ENCODE measurements at regions not wholly inside any gene's neighbourhood (a gene's known extent, or its start where the extent isn't known, plus 50 kb on each side); places are given as distances from the start of the nearest gene placed in this dataset.

DNA sequence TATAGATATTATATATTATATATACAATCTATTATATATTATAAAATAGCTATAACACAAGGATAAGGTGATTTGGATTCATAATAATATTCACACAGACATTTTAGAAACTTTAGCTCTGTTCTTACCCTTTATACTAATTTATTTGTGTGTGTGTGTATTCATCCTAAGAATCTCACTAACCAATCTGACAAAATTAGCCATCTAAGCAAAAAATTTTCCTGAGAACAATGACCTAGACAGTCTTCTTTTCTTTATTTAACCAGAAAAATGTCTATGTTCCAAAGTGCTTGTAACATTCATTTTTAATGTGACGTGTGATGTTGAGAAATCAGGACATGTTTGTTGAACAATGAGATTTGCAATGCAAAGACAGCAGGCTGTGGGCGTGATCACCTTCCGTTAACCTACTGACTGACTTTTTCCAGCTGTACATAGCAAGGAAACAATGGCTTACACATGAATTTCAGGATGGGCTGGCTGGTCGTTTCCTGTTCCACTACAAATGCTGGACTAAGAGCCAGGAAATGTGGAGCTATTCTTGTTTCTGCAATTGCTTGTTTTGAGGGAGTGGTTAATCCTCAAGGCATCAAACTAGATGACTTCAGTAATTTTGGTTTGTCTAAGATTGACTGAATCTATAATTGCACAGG lies 634.6 kb upstream of the ARGLU1 start:
- no peak for TF ChIP-seq EZH2 (IDR thresholded peaks at IDR 0.05; ENCODE audit: insufficient read depth, low read length)
- TF ChIP-seq, protein P1, sequence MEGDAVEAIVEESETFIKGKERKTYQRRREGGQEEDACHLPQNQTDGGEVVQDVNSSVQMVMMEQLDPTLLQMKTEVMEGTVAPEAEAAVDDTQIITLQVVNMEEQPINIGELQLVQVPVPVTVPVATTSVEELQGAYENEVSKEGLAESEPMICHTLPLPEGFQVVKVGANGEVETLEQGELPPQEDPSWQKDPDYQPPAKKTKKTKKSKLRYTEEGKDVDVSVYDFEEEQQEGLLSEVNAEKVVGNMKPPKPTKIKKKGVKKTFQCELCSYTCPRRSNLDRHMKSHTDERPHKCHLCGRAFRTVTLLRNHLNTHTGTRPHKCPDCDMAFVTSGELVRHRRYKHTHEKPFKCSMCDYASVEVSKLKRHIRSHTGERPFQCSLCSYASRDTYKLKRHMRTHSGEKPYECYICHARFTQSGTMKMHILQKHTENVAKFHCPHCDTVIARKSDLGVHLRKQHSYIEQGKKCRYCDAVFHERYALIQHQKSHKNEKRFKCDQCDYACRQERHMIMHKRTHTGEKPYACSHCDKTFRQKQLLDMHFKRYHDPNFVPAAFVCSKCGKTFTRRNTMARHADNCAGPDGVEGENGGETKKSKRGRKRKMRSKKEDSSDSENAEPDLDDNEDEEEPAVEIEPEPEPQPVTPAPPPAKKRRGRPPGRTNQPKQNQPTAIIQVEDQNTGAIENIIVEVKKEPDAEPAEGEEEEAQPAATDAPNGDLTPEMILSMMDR (IDR thresholded peaks at IDR 0.05; ENCODE audit: insufficient read depth, low read depth, low read length), result no peak

All from astrocyte (in vitro differentiated cells and primary cell).